WTC11 (cell line): ENCODE measurements at regions not wholly inside any gene's neighbourhood (a gene's known extent, or its start where the extent isn't known, plus 50 kb on each side); places are given as distances from the start of the nearest gene placed in this dataset.

Experiments used
- ATF1 ChIP-seq: sonication (generic); formaldehyde crosslinking; IDR thresholded peaks from 2 replicates; pipeline ENCODE4 v1.8.1; 2023; ENCODE audit warnings: mild to moderate bottlenecking, moderate library complexity, missing genetic modification reagents
- ATF3 ChIP-seq: sonication (generic); formaldehyde crosslinking; conservative IDR thresholded peaks from 2 replicates; pipeline ENCODE4 v1.8.1; 2022; ENCODE audit warnings: mild to moderate bottlenecking, missing genetic modification reagents
- CTCF ChIP-seq: fragments of 200-600 bp; IDR thresholded peaks from 2 replicates; pipeline ENCODE4 v1.8.0; 2022; ENCODE audit warnings: antibody characterized with exemption
- FOXK1 ChIP-seq: sonication (generic); formaldehyde crosslinking; IDR thresholded peaks from 2 replicates; pipeline ENCODE4 v1.8.0; 2022; ENCODE audit warnings: mild to moderate bottlenecking, moderate library complexity, missing genetic modification reagents
- IRF2 ChIP-seq: sonication (generic); formaldehyde crosslinking; IDR thresholded peaks from 2 replicates; pipeline ENCODE4 v1.8.0; 2022; ENCODE audit warnings: low read depth, missing genetic modification reagents, borderline replicate concordance
- MAX ChIP-seq: sonication (generic); formaldehyde crosslinking; IDR thresholded peaks from 2 replicates; pipeline ENCODE4 v1.8.0; 2022; ENCODE audit warnings: mild to moderate bottlenecking, missing genetic modification reagents
- NR2C2 ChIP-seq: sonication (generic); formaldehyde crosslinking; IDR thresholded peaks from 2 replicates; pipeline ENCODE4 v1.8.0; 2022; ENCODE audit warnings: mild to moderate bottlenecking, missing genetic modification reagents
- PRDM15 ChIP-seq: sonication (generic); formaldehyde crosslinking; IDR thresholded peaks from 2 replicates; pipeline ENCODE4 v1.8.0; 2022; ENCODE audit warnings: missing genetic modification reagents
- RELA ChIP-seq: sonication (generic); formaldehyde crosslinking; IDR thresholded peaks from 2 replicates; pipeline ENCODE4 v1.8.1; 2022; ENCODE audit warnings: missing genetic modification reagents, mild to moderate bottlenecking, borderline replicate concordance
- SP1 ChIP-seq: sonication (generic); formaldehyde crosslinking; conservative IDR thresholded peaks from 2 replicates; pipeline ENCODE4 v1.8.1; 2022; ENCODE audit warnings: missing genetic modification reagents
- TCF7 ChIP-seq: sonication (generic); formaldehyde crosslinking; IDR thresholded peaks from 2 replicates; pipeline ENCODE4 v1.8.0; 2022; ENCODE audit warnings: mild to moderate bottlenecking, low read depth, missing genetic modification reagents, moderate library complexity
- ZNF121 ChIP-seq: sonication (generic); formaldehyde crosslinking; IDR thresholded peaks from 2 replicates; pipeline ENCODE4 v1.8.0; 2023; ENCODE audit warnings: missing genetic modification reagents
- TF ChIP-seq, protein P1 (sequence below): sonication (generic); formaldehyde crosslinking; IDR thresholded peaks from 2 replicates; pipeline ENCODE4 v1.8.1; 2023; ENCODE audit warnings: mild to moderate bottlenecking, missing genetic modification reagents, borderline replicate concordance
- TF ChIP-seq, protein P2 (sequence below): sonication (generic); formaldehyde crosslinking; IDR thresholded peaks from 2 replicates; pipeline ENCODE4 v1.8.0; 2022; ENCODE audit warnings: mild to moderate bottlenecking, missing genetic modification reagents

DNA sequence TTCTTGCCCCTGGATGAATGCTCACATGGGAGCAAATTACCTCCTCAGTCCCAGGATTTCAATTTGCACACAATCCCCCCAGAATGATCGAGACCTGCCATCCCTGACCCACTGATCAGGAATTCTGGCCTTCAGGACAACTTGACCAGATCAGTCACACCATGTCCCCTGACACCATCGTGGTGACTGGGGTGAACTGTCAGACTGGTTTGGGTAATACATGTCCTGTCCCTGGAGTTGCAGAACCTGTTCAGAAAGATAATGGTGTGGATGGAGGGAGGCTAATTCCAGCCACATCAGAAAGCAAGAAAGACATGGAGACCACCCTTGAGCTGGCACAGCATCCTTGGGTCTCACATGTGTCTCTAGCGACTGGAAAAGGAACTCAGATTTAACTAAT lies 57.9 kb upstream of the TOP3B start:
- no peak for TF ChIP-seq ATF1 (CRISPR knock-in tag)
- TF ChIP-seq, protein P1, sequence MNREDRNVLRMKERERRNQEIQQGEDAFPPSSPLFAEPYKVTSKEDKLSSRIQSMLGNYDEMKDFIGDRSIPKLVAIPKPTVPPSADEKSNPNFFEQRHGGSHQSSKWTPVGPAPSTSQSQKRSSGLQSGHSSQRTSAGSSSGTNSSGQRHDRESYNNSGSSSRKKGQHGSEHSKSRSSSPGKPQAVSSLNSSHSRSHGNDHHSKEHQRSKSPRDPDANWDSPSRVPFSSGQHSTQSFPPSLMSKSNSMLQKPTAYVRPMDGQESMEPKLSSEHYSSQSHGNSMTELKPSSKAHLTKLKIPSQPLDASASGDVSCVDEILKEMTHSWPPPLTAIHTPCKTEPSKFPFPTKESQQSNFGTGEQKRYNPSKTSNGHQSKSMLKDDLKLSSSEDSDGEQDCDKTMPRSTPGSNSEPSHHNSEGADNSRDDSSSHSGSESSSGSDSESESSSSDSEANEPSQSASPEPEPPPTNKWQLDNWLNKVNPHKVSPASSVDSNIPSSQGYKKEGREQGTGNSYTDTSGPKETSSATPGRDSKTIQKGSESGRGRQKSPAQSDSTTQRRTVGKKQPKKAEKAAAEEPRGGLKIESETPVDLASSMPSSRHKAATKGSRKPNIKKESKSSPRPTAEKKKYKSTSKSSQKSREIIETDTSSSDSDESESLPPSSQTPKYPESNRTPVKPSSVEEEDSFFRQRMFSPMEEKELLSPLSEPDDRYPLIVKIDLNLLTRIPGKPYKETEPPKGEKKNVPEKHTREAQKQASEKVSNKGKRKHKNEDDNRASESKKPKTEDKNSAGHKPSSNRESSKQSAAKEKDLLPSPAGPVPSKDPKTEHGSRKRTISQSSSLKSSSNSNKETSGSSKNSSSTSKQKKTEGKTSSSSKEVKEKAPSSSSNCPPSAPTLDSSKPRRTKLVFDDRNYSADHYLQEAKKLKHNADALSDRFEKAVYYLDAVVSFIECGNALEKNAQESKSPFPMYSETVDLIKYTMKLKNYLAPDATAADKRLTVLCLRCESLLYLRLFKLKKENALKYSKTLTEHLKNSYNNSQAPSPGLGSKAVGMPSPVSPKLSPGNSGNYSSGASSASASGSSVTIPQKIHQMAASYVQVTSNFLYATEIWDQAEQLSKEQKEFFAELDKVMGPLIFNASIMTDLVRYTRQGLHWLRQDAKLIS (CRISPR knock-in tag) = no peak
- no peak for TF ChIP-seq ATF3
- no peak for TF ChIP-seq RELA (CRISPR knock-in tag)
- TF ChIP-seq CTCF = no peak
- no peak for TF ChIP-seq ZNF121 (CRISPR knock-in tag)
- TF ChIP-seq IRF2 (CRISPR knock-in tag) = no peak
- TF ChIP-seq NR2C2 (CRISPR knock-in tag) = no peak
- TF ChIP-seq SP1 = no peak
- no peak for TF ChIP-seq MAX (CRISPR knock-in tag)
- TF ChIP-seq FOXK1 = no peak
- TF ChIP-seq, protein P2, sequence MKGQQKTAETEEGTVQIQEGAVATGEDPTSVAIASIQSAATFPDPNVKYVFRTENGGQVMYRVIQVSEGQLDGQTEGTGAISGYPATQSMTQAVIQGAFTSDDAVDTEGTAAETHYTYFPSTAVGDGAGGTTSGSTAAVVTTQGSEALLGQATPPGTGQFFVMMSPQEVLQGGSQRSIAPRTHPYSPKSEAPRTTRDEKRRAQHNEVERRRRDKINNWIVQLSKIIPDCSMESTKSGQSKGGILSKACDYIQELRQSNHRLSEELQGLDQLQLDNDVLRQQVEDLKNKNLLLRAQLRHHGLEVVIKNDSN (CRISPR knock-in tag) = no peak
- no peak for TF ChIP-seq TCF7 (CRISPR knock-in tag)
- no peak for TF ChIP-seq PRDM15 (CRISPR knock-in tag)
